Peyer's patch (tissue), 4 donors: ENCODE measurements at regions not wholly inside any gene's neighbourhood (a gene's known extent, or its start where the extent isn't known, plus 50 kb on each side); places are given as distances from the start of the nearest gene placed in this dataset.

Experiments used
- CTCF ChIP-seq, 6 experiments: fragments of 450-650 bp in 4 of 6; fragments of 200-600 bp in 2 of 6; sonication (generic) in 1 of 6; IDR thresholded peaks; one replicate each; pipeline ENCODE4 v1.5.1; 2017 to 2019; ENCODE audit warnings: antibody characterized with exemption in 6 of 6, mild to moderate bottlenecking in 3 of 6, moderate library complexity in 1 of 6
- POLR2A ChIP-seq, 2 donors: fragments of 450-650 bp; IDR thresholded peaks; one replicate each; pipeline ENCODE4 v1.5.1; 2017; ENCODE audit warnings: antibody characterized with exemption in 2 of 2, mild to moderate bottlenecking in 2 of 2, moderate library complexity in 2 of 2

GRCh38 chr4:54914781-54915180 is 210.6 kb downstream of the KDR start:
- TF ChIP-seq POLR2A (IDR thresholded peaks at IDR 0.05) = no peak
- TF ChIP-seq CTCF (IDR thresholded peaks at IDR 0.05) = no peak
